ENCODE measurements at regions not wholly inside any gene's neighbourhood (a gene's known extent, or its start where the extent isn't known, plus 50 kb on each side); places are given as distances from the start of the nearest gene placed in this dataset.

DNA sequence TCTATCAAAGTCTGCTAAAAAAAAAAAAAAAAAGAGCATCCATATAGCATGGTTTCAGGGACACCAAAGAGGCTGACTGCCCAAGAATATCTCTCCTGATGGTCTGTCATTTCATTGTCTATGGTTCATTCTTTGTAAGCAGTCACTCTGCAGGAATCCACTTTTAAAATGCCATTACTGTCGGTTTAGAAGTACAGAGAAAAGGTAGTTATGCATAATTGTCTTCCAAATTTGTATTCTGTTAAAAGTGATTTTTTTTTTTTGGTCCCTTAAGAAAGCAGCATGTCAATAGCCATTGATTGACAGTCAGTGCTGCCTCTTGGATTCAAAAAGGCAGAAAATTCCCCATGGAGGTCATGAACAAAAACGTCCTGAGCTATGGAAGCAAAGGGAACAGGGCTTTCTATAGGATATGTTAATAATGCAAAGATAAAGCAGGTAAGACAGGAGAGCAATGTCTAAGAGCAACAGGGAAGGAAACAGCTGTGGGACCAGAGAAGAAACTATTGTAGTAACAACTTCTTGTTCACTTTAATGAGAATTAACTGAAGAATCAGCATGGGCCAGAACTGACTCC is 245.8 kb downstream of the TMX3 start:
- no peak overlapping the region for H3K27ac ChIP-seq
- TF ChIP-seq POLR2AphosphoS5 (IDR thresholded peaks at IDR 0.05), result no peak
- TF ChIP-seq POLR2A (IDR thresholded peaks at IDR 0.05), result no peak
- no peak for TF ChIP-seq CTCF (IDR thresholded peaks at IDR 0.05)
- no peak for TF ChIP-seq EP300 (IDR thresholded peaks at IDR 0.05)
- no peak for ATAC-seq
- H3K4me1 ChIP-seq, result no peaks in the 10 kb centered on the region
- H3K4me3 ChIP-seq, result no peak overlapping the region
- no peaks in the 10 kb centered on the region for H3K9me3 ChIP-seq
- H3K27me3 ChIP-seq, result no peaks in the 10 kb centered on the region
- no peaks in the 10 kb centered on the region for H3K36me3 ChIP-seq
- 0 to 36% methylated on average over 1 to 2 of the region's 2 CpGs for WGBS, 2 donors (ENCODE audit: low coverage in 1 of 2)

DNA sequence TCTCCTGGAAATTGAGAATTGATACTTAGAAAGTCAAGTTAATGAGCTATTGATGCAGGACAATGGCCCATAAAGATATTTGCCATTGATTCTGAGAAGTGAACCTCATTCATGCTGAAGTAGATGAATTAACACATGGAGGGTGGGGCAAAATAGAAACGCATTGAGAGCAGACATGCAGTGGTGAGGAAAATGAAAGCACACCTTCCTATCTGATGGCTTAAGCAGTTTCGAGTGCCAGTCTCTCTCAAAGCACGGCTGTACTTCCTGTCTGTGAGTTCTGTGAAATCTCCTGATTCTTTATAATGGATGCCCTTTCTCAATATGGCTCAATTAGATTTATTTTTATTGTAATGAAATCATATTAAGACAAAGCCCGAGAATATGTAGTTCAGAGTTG is 247.0 kb downstream of the TMX3 start:
- WGBS, 2 donors (ENCODE audit: low coverage in 1 of 2), result 54 to 80% methylated on average over 3 to 4 of the region's 4 CpGs
- TF ChIP-seq EP300 (IDR thresholded peaks at IDR 0.05), result no peak
- TF ChIP-seq CTCF (IDR thresholded peaks at IDR 0.05), result no peak
- TF ChIP-seq POLR2AphosphoS5 (IDR thresholded peaks at IDR 0.05), result no peak
- no peak for TF ChIP-seq POLR2A (IDR thresholded peaks at IDR 0.05)

GRCh38 chr18:68467329-68467728 is 247.6 kb downstream of the TMX3 start:
- no peak for TF ChIP-seq POLR2AphosphoS5 (IDR thresholded peaks at IDR 0.05)
- no peak for TF ChIP-seq CTCF (IDR thresholded peaks at IDR 0.05)
- TF ChIP-seq EP300 (IDR thresholded peaks at IDR 0.05), result no peak
- no peak for TF ChIP-seq POLR2A (IDR thresholded peaks at IDR 0.05)
- no peaks in the 10 kb centered on the region for H3K9me3 ChIP-seq
- no peaks in the 10 kb centered on the region for H3K27me3 ChIP-seq
- no peak overlapping the region for H3K27ac ChIP-seq
- no peak overlapping the region for H3K4me3 ChIP-seq
- no peaks in the 10 kb centered on the region for H3K4me1 ChIP-seq
- no peak for ATAC-seq
- WGBS, 2 donors (ENCODE audit: low coverage in 1 of 2), result 50 to 97% methylated on average over 2 of the region's 2 CpGs
- no peaks in the 10 kb centered on the region for H3K36me3 ChIP-seq

More for the DNA sequence above, 247.0 kb downstream of the TMX3 start:
- H3K9me3 ChIP-seq, result no peaks in the 10 kb centered on the region
- H3K4me1 ChIP-seq, result no peaks in the 10 kb centered on the region
- H3K27me3 ChIP-seq, result no peaks in the 10 kb centered on the region
- H3K27ac ChIP-seq, result no peak overlapping the region
- no peaks in the 10 kb centered on the region for H3K36me3 ChIP-seq
- ATAC-seq, result no peak
- no peak overlapping the region for H3K4me3 ChIP-seq

GRCh38 chr18:68466672-68467071 is 248.2 kb downstream of the TMX3 start:
- no peaks in the 10 kb centered on the region for H3K36me3 ChIP-seq
- WGBS, 2 donors (ENCODE audit: low coverage in 1 of 2), result 86 to 100% methylated on average over 1 of the region's 1 CpG
- H3K9me3 ChIP-seq, result no peaks in the 10 kb centered on the region
- no peaks in the 10 kb centered on the region for H3K4me1 ChIP-seq
- H3K27me3 ChIP-seq, result no peaks in the 10 kb centered on the region
- no peak for ATAC-seq
- no peak overlapping the region for H3K27ac ChIP-seq
- no peak overlapping the region for H3K4me3 ChIP-seq
- TF ChIP-seq POLR2AphosphoS5 (IDR thresholded peaks at IDR 0.05) (no peak), CTCF (IDR thresholded peaks at IDR 0.05) (no peak), EP300 (IDR thresholded peaks at IDR 0.05) (no peak), POLR2A (IDR thresholded peaks at IDR 0.05) (no peak)

GRCh38 chr18:68462766-68463165 is 252.1 kb downstream of the TMX3 start:
- 38 to 56% methylated on average over 1 of the region's 1 CpG for WGBS, 2 donors (ENCODE audit: low coverage in 1 of 2)
- TF ChIP-seq POLR2A (IDR thresholded peaks at IDR 0.05), result no peak
- no peak for TF ChIP-seq POLR2AphosphoS5 (IDR thresholded peaks at IDR 0.05)
- TF ChIP-seq CTCF (IDR thresholded peaks at IDR 0.05), result no peak
- no peak for TF ChIP-seq EP300 (IDR thresholded peaks at IDR 0.05)

More at GRCh38 chr18:68462766-68463165, 252.1 kb downstream of the TMX3 start:
- Histone ChIP-seq H3K36me3 (no peaks in the 10 kb centered on the region), H3K4me1 (no peaks in the 10 kb centered on the region), H3K27me3 (no peaks in the 10 kb centered on the region), H3K4me3 (no peak overlapping the region), H3K9me3 (no peaks in the 10 kb centered on the region), H3K27ac (no peak overlapping the region)
- no peak for ATAC-seq
